ENCODE measurements at regions not wholly inside any gene's neighbourhood (a gene's known extent, or its start where the extent isn't known, plus 50 kb on each side); places are given as distances from the start of the nearest gene placed in this dataset.
"Not testable (repeated sequence)": the region's sequence is repeated elsewhere in the genome, so short reads cannot be mapped to it uniquely, and the experiment has no call there.

- not testable (repeated sequence) for TF ChIP-seq EZH2 (IDR thresholded peaks at IDR 0.05; ENCODE audit: borderline replicate concordance, low read length)
- TF ChIP-seq, protein P1, sequence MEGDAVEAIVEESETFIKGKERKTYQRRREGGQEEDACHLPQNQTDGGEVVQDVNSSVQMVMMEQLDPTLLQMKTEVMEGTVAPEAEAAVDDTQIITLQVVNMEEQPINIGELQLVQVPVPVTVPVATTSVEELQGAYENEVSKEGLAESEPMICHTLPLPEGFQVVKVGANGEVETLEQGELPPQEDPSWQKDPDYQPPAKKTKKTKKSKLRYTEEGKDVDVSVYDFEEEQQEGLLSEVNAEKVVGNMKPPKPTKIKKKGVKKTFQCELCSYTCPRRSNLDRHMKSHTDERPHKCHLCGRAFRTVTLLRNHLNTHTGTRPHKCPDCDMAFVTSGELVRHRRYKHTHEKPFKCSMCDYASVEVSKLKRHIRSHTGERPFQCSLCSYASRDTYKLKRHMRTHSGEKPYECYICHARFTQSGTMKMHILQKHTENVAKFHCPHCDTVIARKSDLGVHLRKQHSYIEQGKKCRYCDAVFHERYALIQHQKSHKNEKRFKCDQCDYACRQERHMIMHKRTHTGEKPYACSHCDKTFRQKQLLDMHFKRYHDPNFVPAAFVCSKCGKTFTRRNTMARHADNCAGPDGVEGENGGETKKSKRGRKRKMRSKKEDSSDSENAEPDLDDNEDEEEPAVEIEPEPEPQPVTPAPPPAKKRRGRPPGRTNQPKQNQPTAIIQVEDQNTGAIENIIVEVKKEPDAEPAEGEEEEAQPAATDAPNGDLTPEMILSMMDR (conservative IDR thresholded peaks at IDR 0.05 in 1 of 2, IDR thresholded peaks at IDR 0.05 in 1 of 2; ENCODE audit: extremely low read depth in 1 of 2, insufficient read depth in 1 of 2, low read depth in 1 of 2, low read length in 2 of 2): not testable (repeated sequence)
Observed at GRCh38 chr3:18552579-18553105, 127.5 kb upstream of the SATB1 start.
